HT1080 (cell line): ENCODE measurements at regions not wholly inside any gene's neighbourhood (a gene's known extent, or its start where the extent isn't known, plus 50 kb on each side); places are given as distances from the start of the nearest gene placed in this dataset.
"Not testable (repeated sequence)": the region's sequence is repeated elsewhere in the genome, so short reads cannot be mapped to it uniquely, and the experiment has no call there.

Experiments used
- DNase-seq: peaks from one replicate; pipeline ENCODE4 v3.0.0-alpha.2; 2015; ENCODE audit warnings: low read depth

DNA sequence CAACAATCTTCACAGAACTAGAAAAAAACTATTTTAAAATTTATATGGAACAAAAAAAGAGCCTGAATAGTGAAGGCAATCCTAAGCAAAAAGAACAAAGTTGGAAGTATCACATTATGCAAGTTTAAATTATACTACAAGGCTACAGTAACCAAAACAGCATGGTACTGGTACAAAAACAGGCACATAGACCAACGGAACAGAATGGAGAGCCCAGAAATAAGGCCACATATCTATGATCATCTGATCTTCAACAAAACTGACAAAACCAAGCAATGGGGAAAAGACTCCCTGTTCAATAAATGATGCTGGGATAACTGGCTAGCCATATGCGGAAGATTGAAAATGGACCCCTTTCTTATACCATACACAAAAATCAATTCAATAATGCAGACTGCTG, 74.4 kb upstream of the RTN4 start:
- DNase-seq = not testable (repeated sequence)

DNA sequence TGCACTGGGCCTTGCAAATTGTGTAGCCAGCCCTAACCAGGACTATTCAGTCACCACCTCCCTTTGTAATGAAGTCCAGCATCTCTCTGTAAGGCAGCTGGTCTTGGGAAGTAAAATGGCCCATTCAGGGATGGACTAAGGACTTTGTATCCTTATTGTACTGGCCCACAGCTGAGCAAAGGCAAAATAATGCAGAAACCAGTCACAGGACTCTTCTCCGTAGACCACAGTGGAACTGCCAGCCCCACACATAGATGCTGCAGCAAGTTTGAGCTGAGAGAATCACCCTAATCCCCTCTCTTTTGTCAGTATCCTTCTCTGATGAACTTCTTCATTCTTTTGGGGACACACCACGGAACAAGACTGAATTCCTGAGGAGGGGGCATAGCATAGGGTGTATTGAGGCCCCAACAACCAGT, 73.6 kb upstream of the RTN4 start:
- no peak for DNase-seq

DNA sequence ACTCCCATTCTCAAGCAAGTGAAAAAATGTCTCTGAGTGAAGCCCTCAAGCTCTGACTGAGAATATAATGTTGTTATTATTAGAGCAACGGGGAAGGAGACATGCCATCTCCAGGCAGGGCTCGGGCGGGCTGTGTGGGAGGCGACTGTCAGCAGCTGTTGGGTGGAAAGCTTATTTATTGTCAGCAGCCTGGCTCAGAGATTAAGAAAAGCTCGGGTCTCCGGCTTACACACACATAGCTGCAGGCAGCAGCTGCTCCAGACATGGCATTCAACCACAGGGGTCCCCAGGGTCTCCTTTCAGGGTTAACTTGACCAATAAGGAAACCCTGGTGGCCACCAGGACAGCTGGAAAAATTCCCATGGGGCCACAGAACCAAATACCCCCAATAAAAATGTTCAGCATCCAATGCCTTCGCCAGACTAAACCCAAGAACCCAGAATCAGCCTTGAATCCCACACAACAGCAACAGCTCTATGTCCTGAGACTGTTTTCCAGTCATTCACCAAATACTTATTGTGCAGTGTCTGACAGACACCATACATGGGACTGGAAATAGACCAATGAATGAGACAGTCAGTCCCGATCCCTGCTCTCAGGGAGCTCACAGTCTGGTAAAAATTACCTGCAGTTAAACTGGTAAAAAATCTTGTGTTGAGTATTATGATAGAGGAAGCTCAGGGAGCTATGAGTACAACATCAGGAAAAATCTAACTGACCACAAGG, 70.5 kb upstream of the RTN4 start:
- no peak for DNase-seq

DNA sequence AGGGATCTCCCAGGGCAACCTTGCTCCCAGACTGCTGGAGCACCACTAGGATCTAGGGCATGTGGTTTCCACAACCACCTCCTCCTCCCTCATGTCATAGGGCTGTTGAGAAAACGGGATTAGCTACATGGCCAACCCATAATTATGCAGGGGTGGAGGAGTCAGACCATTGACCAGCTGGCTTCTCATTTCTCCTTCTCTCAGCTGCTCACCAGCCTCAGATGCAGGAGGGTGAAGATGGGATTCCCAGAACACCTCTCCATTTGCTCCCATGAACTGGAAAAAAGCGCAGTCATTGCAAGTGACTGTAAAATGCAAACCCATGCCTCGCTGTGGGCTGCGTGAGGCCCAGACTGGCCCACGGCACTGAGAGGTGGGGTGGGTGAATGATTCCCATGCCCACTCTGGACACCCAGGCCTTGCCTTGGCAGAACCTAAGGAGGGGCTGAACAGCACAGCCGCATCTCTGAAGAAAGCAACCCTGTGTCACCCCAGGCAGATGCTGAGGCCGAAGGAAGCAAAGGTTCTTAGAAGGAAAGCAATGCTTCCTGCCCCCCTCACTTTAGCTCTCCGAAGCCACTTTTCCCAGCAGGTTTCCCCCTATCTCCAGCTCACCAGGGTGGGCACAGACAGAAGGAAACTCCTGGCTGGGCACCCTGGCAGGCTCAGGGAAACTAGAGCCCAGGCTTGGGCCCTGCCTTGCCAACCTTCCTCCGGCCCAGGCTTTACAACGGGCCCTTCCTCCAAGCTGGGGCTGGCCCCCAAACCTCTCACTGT, 69.6 kb upstream of the RTN4 start:
- DNase-seq = no peak

DNA sequence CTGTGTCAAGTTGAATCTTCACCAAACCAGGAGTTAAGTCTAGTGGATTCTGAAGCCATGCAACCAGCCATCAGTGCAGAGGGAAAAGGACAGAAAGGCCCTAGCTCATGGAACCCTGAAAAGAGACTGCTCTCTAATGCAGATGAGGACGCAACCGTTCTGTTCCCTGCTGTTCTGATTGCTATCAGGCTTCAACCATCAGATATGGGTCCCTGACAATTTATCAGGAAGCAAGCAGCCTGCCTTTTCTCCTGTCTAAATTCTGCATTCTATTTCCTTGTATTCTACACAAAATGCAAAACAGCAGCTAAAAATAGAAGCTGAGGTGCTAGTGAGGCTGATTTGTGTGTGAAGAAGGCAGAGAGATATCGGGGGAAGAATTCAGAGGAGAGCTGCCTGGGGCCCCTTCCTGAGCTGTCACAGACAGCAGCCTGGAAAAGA, 68.4 kb upstream of the RTN4 start:
- no peak for DNase-seq

DNA sequence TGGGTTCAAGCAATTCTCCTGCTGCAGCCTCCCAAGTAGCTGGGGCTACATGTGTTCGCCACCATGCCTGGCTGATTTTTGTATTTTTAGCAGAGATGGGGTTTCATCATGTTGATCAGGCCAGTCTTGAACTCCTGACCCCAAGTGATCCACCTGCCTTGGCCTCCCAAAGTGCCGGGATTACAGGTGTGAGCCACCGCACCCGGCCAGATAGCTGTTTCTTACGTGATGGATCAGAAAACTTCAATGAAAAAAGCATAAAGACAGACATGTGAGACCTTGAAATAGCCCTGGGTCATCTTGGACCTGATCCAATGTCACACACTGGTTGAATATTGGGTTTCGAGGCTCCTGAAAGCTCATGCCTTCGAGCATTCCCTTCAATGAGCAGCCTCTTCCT, 66.7 kb upstream of the RTN4 start:
- DNase-seq = no peak

DNA sequence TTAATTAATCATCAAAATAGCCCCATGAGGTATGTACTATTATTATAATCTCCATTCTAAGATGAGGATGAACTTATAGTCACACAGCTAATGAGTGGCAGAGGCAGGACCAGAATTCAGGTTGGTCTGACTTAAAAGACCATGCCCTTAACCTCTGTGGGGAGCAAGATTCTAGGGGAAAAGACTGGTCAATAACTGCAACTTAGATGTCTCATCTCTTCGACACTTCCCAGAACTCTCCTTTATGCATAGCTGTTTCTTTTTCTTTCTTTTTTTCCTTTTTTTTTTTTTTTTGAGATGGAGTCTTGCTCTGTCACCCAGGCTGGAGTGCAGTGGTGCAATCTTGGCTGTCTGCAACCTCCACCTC, 66.3 kb upstream of the RTN4 start:
- no peak for DNase-seq

DNA sequence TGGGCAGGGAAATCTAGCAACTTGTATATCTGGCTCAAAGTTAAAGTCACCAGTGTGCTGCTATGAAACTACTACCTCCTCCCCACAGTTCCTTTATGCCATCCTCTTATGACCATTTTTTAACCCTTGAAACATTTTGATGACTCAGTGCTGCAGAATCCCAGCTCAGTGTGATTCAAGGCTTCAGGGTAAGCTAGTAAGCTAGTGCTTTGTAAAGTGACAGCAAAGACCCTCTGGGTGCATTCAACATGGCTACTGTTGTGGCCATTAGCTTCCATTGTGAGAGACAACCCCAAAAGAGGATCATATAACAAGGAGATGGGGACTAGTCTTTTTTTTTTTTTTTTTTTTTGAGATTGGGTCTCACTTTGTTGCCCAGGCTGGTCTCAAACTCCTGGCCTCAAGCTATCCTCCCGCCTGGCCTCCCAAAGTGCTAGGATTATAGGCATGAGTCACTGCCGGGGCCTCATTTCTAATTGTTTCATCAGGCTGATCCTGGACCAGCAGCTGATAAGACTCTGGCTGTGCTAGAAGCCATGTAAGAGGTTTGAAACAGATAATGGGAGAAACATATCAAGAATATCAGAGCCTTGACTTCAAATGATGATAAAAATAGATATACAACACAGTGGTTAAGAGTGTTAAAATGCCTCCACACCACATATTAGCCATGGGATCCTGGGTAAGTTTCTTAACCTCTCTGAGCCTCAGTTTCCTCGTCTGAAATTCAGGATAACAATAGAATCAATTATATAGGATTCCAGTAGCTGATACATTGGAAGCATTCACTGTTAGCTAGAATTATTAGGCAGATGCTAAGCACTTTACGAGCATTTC, 65.7 kb upstream of the RTN4 start:
- peak; percentile 93 for DNase-seq

DNA sequence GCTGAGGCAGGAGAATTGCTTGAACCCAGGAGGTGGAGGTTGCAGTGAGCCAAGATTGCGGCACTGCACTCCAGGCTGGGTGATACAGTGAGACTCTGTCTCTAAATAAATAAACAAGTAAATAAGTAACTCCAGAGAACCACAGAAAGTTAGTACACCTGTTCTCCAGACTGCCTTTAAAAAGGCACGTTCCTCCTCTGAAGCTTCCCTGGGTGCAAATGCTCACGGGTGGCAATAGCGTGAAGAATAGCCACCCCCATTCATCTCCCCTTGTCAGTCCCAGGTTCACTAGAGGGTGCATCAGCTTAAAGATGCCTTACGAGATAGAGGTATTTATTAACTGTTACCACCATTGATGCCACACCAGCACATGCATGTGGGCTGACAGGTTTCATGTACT, 64.3 kb upstream of the RTN4 start:
- DNase-seq = no peak

DNA sequence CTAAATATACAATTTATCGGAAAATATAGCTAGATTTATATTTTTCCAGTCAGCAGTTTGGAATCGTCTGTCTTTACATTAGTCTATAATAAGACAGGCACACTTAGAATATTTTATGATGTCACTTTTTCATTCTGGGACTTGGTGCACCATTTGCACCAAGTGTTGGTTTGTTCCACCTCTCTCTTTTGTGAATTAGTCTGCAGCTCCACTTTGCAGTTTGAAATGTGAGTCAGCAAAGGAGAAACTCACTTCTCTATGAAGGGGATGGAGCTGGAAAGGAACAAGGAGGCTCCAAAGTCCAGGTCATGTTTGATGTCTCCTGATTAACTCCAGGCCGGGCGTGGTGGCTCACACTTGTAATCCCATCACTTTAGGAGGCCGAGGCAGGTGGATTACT, 63.8 kb upstream of the RTN4 start:
- DNase-seq = no peak

DNA sequence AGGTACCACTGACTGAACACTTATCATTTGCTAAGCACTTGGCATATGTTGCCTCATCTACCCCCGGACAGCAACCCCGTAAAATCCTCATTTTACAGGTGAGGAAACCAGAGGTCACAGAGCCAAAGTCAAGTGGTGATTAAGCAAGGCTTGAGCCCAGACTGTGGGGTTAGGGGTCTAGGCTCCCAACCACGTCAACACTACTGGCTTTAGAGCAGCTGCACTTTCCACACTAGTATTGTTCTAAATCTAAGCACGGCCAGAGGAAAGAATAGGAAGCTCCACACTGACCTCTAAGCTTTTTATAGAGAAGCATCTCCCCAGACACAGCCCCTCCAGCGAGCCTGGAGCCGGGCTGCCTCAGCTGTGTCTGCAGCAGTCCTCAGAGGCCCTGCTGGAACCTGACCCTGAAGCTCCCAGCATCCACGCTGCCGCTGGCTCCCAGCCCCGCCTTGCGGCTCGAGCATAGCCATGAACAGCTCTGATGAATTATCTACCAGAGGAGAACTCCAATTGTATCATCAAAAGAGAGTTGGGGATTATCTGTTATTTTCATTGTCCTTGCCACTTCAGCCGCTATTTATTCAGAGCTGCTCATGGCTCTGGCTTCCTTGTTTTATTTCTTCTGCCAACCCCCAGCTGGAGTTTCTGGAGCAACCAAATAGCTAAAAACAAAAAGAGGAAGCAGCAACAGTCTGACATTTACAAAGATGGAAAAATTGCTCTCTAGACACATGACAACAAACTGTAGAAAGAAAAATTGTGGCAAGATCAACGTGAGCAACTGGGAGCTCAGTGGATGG, 62.2 kb upstream of the RTN4 start:
- no peak for DNase-seq

DNA sequence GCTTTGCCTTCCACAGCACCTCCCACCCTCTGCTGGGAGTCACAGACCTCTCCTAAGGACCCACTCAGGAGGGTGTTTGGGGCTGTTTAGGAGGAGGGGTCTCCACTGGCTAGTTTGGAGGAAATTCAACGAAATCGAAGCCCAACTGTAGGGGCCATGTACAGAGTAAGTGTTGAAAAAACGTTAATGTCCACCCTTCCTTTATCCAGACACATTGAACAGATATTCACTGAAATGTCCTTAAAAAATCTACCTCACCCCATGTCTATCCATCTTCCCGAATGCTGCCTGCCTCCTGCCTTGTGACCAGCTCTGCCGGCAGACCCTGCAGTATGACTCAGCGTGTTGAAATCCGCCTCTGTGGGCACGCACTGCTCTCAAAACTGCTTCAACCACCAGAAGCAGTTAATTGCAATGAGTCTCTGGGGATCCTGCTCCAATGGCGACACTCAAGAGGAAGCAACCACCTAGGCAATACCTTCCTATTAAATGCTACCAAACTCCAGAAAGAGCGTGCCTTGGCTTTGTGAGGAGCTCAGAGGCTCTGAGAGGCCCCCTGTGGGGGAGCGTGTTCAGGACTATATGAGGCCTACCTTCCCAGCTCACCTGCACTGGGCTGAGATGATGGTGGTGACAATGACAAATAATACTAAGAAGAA, 61.4 kb upstream of the RTN4 start:
- peak; percentile 95 for DNase-seq

DNA sequence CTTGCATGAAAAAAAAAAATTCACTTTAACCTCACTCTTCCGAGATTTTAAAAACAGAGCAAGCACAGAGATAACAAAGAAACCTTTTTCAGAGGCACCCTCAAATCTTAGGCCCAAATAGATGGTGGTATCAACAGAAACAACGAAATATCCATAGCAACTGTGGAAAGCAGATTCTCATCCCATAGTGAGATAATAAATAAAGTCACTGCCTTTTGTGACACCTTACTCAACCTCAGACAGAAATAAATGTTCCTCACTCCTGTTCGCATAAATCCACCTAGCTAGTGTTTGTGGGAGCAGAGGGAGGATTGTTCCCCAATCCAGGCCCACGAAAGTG, 60.9 kb upstream of the RTN4 start:
- no peak for DNase-seq

DNA sequence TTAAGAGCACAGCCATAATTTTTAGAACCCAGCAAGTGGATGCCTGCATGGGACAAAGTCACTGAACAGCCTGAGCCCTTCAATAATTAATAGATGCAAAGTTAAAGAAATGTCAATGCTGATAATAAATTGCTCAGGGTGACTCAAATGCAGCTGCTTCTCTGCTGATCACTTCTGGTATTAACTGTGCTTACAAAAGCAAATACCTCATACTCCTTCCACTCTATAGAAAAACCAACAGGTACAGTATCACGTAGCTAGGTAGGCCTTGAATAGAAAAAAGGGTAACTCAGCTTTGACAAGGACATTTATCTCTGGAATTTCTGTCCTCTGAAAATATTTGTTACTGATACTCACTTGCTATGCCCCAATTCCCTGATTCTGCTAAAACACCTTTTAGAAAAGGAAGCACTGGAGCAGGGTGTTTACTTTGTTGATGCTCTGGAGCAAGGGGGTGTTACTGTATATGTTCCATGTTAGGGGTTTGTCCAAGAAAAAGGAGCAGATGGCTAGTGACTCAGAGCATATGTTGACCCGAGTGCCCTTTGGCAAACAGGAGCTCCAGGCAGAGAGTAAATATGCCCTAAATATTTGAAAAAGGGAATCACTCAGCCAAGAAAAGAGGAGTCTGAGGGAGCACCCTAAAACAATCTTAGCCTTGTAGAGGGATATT, 59.1 kb upstream of the RTN4 start:
- peak; percentile 80 for DNase-seq

DNA sequence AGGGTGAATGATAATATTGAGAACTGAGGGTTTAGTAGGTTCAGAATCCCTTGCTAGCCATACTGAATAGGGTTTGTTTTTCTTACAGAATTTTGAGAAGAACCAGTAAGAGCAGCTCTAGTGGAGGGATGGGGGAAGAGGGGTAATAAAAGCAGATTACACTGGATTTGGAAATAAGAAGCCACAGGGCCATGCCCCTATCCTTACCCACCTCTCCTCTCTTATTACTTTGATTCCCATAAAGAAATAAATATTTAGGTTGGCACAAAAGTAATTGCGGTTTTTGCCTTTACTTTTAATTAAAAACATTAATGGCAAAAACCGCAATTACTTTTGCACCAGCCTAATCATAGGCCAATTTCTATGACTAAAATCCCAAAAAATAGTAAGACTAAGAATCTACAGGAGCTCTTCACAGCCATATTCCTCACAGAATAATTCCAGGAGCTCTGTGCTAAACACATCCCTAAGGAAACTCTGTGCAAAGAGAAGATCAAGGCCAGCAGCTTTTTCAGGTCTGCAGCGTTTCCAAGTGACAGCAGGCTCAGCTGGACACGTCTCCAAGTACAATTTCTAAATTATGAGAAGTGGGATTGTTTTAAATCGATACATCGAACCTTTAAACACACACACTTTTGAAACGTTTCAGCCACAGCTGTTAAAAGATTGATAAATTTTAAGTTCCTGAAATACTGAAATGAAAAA, 58.4 kb upstream of the RTN4 start:
- DNase-seq = no peak

DNA sequence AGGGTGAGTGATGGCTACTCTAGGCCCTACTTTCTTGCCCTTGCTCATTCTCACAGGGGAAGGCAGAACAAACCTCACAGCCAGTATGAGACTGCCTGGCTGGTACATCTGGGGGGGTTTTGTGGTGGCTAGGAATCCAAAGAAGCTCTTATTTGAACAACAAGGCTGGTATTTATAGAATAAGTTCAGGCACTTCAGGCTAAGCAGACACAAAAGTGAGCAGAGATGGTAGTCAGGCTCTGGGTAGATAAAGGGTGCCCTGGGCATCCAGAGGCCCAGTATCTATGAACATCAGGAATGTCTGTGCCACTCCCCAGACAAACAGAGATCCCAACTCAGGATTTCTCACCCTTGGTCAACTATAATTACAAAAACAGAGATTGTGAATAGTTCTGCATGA, 57.2 kb upstream of the RTN4 start:
- peak; percentile 38 for DNase-seq

DNA sequence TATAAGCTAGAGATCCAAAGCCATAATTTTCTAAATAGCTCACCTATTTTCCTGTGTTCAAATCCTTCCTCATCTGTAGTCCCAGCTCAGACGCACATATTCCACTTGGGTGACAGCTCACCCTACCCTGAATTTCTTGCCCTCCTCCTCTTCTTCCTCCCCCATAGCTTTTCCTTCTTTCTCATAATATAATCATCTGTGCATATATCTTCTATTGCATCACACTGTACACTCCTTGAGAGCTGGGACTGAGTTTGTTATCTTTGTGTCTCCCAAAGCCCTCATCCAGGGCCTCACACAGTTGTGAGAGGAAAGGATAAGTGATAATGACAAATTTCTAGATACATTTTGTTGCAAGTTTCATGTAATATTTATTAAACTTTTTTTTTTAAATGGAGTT, 55.9 kb upstream of the RTN4 start:
- no peak for DNase-seq

DNA sequence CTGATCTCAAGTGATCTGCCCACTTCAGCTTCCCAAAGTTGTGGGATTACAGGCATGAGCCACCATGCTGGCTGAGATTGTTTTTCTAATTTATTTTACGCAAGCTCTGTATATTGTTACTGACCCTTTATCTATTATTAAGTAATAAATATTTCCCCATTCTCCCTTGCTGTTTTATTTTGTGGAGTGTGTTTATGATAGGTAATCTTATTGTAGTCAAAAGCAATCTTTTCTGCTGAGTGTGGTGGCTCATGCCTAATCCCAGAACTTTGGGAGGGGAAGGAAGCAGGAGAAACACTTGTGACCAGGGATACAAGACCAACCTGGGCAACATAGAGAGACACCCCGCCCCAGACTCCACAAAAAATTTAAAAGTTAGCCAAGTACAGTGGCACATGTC, 55.2 kb upstream of the RTN4 start:
- no peak for DNase-seq

DNA sequence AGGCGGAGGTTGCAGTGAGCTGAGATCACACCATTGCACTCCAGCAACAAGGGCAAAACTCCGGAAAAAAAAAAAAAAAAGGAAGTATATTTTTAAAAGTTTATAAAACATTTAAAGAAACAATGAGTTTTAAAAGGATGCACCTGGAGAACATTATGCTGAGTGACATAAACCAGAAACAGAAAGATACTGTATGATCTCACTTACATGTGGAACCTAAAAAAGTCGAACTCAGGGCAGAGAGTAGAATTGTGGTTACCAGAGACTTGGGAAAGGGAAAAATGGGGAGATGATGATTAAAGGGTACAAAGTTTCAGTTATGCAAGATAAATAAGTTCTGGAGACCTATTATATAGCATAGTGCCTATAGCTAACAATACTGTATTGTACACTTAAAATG, 52.8 kb upstream of the RTN4 start:
- no peak for DNase-seq
